IMR-90 (cell line): ENCODE measurements at regions not wholly inside any gene's neighbourhood (a gene's known extent, or its start where the extent isn't known, plus 50 kb on each side); places are given as distances from the start of the nearest gene placed in this dataset.

Experiments
- ATAC-seq: fragments of 200-7000 bp; cut with Tn5 transposase; 2 replicates; pipeline ENCODE4 v1.9.1; 2020; ENCODE audit warnings: low read depth, mild to moderate bottlenecking, moderate library complexity
- BruUV-seq: library from RNA; stranded (reverse); fragments of 400-500 nt; replicated peaks from 2 replicates; lab custom pipeline; 2021; lab: Mats Ljungman, UMichigan
- CTCF ChIA-PET: fragments of 300-600 bp; formaldehyde crosslinking; extraction: SDS; loops from one replicate; lab custom pipeline; 2021; ENCODE audit warnings: antibody characterized with exemption; lab: Yijun Ruan, JAX
- POLR2A ChIA-PET: fragments of 300-600 bp; sonication (Branson Sonifier 250); formaldehyde crosslinking; loops from one replicate; lab custom pipeline; 2022; ENCODE audit warnings: antibody characterized with exemption; ENCODE audit not compliant: unreplicated experiment; lab: Charles Lee
- DNase-seq: peaks from one replicate; pipeline ENCODE4 v3.0.0; 2013
- H2AFZ ChIP-seq: replicated peaks from 2 replicates; pipeline ENCODE3; 2013; ENCODE audit warnings: low read length, mild to moderate bottlenecking; ENCODE audit not compliant: poor library complexity
- H2AK5ac ChIP-seq: 2 replicates; pipeline ENCODE4 v1.6.1; 2013; ENCODE audit warnings: low read depth, low read length, inconsistent platforms
- H2AK9ac ChIP-seq: replicated peaks from 2 replicates; pipeline ENCODE3; 2013; ENCODE audit warnings: mild to moderate bottlenecking, low read depth, low read length, moderate library complexity; ENCODE audit not compliant: poor library complexity
- H2BK120ac ChIP-seq: 2 replicates; pipeline ENCODE4 v1.6.1; 2013; ENCODE audit warnings: low read depth, low read length, inconsistent platforms
- H2BK15ac ChIP-seq: 3 replicates; pipeline ENCODE4 v1.6.1; 2013; ENCODE audit warnings: low read depth, low read length, inconsistent platforms
- H2BK20ac ChIP-seq: 2 replicates; pipeline ENCODE4 v1.6.1; 2013; ENCODE audit warnings: low read depth, mild to moderate bottlenecking, inconsistent platforms, low read length, moderate library complexity
- H2BK5ac ChIP-seq: 2 replicates; pipeline ENCODE4 v1.6.1; 2013; ENCODE audit warnings: mild to moderate bottlenecking, low read depth, low read length, inconsistent platforms; ENCODE audit not compliant: poor library complexity, severe bottlenecking
- H3K14ac ChIP-seq: replicated peaks from 2 replicates; pipeline ENCODE4 v1.6.1; 2013; ENCODE audit warnings: low read depth, low read length, inconsistent platforms
- H3K18ac ChIP-seq: 2 replicates; pipeline ENCODE4 v1.6.1; 2013; ENCODE audit warnings: low read depth, low read length, control low read depth
- H3K23ac ChIP-seq: 2 replicates; pipeline ENCODE4 v1.6.1; 2013; ENCODE audit warnings: low read depth, low read length, inconsistent platforms
- H3K27ac ChIP-seq: 2 replicates; pipeline ENCODE4 v1.5.1; 2013; ENCODE audit warnings: mild to moderate bottlenecking, control low read depth, low read length; ENCODE audit not compliant: insufficient read depth
- H3K27me3 ChIP-seq: 2 replicates; pipeline ENCODE4 v1.6.1; 2013; ENCODE audit warnings: low read length; ENCODE audit not compliant: control insufficient read depth, insufficient read depth
- H3K36me3 ChIP-seq: 2 replicates; pipeline ENCODE4 v1.6.1; 2013; ENCODE audit warnings: low read length, mixed read lengths; ENCODE audit not compliant: control insufficient read depth, insufficient read depth
- H3K4ac ChIP-seq: 2 replicates; pipeline ENCODE4 v1.6.1; 2013; ENCODE audit warnings: low read depth, low read length, inconsistent platforms
- H3K4me1 ChIP-seq: 2 replicates; pipeline ENCODE4 v1.6.1; 2013; ENCODE audit warnings: low read length, mixed read lengths; ENCODE audit not compliant: control insufficient read depth, insufficient read depth
- H3K4me2 ChIP-seq: 2 replicates; pipeline ENCODE4 v1.6.1; 2013; ENCODE audit warnings: low read depth, mild to moderate bottlenecking, control low read depth, low read length, moderate library complexity
- H3K4me3 ChIP-seq: 2 replicates; pipeline ENCODE4 v1.5.1; 2013; ENCODE audit warnings: low read depth, mild to moderate bottlenecking, control low read depth, low read length, moderate library complexity; ENCODE audit not compliant: insufficient read depth
- H3K56ac ChIP-seq: 2 replicates; pipeline ENCODE4 v1.6.1; 2013; ENCODE audit warnings: low read length, inconsistent platforms; ENCODE audit not compliant: insufficient read depth; ENCODE audit errors: extremely low read depth
- H3K79me1 ChIP-seq, 2 experiments: 2 replicates each; pipeline ENCODE4 v1.6.1; 2013; ENCODE audit warnings: low read length in 2 of 2, inconsistent platforms in 1 of 2, low read depth in 1 of 2
- H3K9ac ChIP-seq: 2 replicates; pipeline ENCODE4 v1.6.1; 2013; ENCODE audit warnings: low read depth, low read length, control low read depth
- H3K9me1 ChIP-seq: 2 replicates; pipeline ENCODE4 v1.6.1; 2013; ENCODE audit warnings: low read length, inconsistent platforms; ENCODE audit not compliant: insufficient read depth
- H3K9me3 ChIP-seq: 2 replicates; pipeline ENCODE4 v1.6.1; 2013; ENCODE audit warnings: low read length; ENCODE audit not compliant: control insufficient read depth, insufficient read depth
- H4K20me1 ChIP-seq: 2 replicates; pipeline ENCODE4 v1.6.1; 2013; ENCODE audit warnings: low read length, inconsistent platforms; ENCODE audit not compliant: insufficient read depth
- H4K5ac ChIP-seq: 2 replicates; pipeline ENCODE4 v1.6.1; 2013; ENCODE audit warnings: mild to moderate bottlenecking, low read depth, low read length, control low read depth
- H4K8ac ChIP-seq, 2 experiments: 2 replicates each; pipeline ENCODE4 v1.6.1; 2013; ENCODE audit warnings: low read depth in 2 of 2, low read length in 2 of 2, control low read depth in 1 of 2, inconsistent platforms in 1 of 2
- H4K91ac ChIP-seq: 2 replicates; pipeline ENCODE4 v1.6.1; 2013; ENCODE audit warnings: low read depth, low read length, inconsistent platforms; ENCODE audit not compliant: insufficient read depth
- BHLHE40 ChIP-seq: fragments of 150-350 bp; IDR thresholded peaks from 2 replicates; pipeline ENCODE4 v1.6.1; 2016; ENCODE audit warnings: mild to moderate bottlenecking, low read depth, low read length
- CEBPB ChIP-seq: IDR thresholded peaks from 2 replicates; pipeline ENCODE4 v1.6.1; 2012; ENCODE audit warnings: low read depth, low read length, improper control_type of control experiment
- CHD1 ChIP-seq: IDR thresholded peaks from 2 replicates; pipeline ENCODE4 v1.6.1; 2012; ENCODE audit warnings: low read depth, low read length, improper control_type of control experiment
- FOS ChIP-seq: fragments of 150-350 bp; IDR thresholded peaks from 2 replicates; pipeline ENCODE4 v1.6.1; 2016; ENCODE audit warnings: low read depth, low read length
- MAZ ChIP-seq: IDR thresholded peaks from 2 replicates; pipeline ENCODE4 v1.6.1; 2012; ENCODE audit warnings: low read depth, mild to moderate bottlenecking, low read length, improper control_type of control experiment, moderate library complexity, borderline replicate concordance
- MXI1 ChIP-seq: IDR thresholded peaks from 2 replicates; pipeline ENCODE4 v1.6.1; 2012; ENCODE audit warnings: low read depth, mild to moderate bottlenecking, low read length, moderate library complexity, borderline replicate concordance
- NFE2L2 ChIP-seq: fragments of 150-350 bp; IDR thresholded peaks from 2 replicates; pipeline ENCODE4 v1.6.1; 2016; ENCODE audit warnings: low read depth, mild to moderate bottlenecking, low read length
- POLR2A ChIP-seq: IDR thresholded peaks from 2 replicates; pipeline ENCODE4 v1.6.1; 2012; ENCODE audit warnings: mild to moderate bottlenecking, low read depth, low read length
- RAD21 ChIP-seq: IDR thresholded peaks from 2 replicates; pipeline ENCODE4 v1.6.1; 2012; ENCODE audit warnings: low read length, improper control_type of control experiment
- SMC3 ChIP-seq: fragments of 150-350 bp; IDR thresholded peaks from 2 replicates; pipeline ENCODE4 v1.6.1; 2016; ENCODE audit warnings: low read depth, mild to moderate bottlenecking, antibody characterized with exemption, low read length, moderate library complexity
- WGBS, 2 experiments: methylation state at CpG; one replicate each; pipeline versions ENCODE4 v1.1.5 to v1.1.7; 2013; ENCODE audit warnings: missing lambda C conversion rate in 2 of 2; ENCODE audit not compliant: insufficient read length in 1 of 2; ENCODE audit errors: extremely low coverage in 2 of 2; 5-methylcytosine and 5-hydroxymethylcytosine counted together
- dilution Hi-C: fragments of 300-500 bp; cut with HindIII; formaldehyde crosslinking; loops from one replicate; pipeline ENCODE4 v1.14.3; 2018; ENCODE audit warnings: low sequenced_read_pairs; ENCODE audit not compliant: unreplicated experiment
- in situ Hi-C: fragments of 300-500 bp; cut with MboI; formaldehyde crosslinking; loops from 3 replicates; pipeline ENCODE4 v1.14.3; 2019; ENCODE audit warnings: low sequenced_read_pairs, inconsistent platforms, mixed read lengths
- intact Hi-C: fragments of 100-400 bp; cut with micrococcal nuclease; formaldehyde crosslinking; loops from 2 replicates; pipeline ENCODE4 v1.10.0; 2022
- TF ChIP-seq, protein P1 (sequence below): fragments of 150-350 bp; IDR thresholded peaks from 2 replicates; pipeline ENCODE4 v1.6.1; 2016; ENCODE audit warnings: low read depth, mild to moderate bottlenecking, low read length, moderate library complexity, borderline replicate concordance
- TF ChIP-seq, protein P2 (sequence below): fragments of 150-350 bp; IDR thresholded peaks from 2 replicates; pipeline ENCODE4 v1.6.1; 2017; ENCODE audit warnings: mild to moderate bottlenecking, antibody characterized with exemption, low read length, low read depth

DNA sequence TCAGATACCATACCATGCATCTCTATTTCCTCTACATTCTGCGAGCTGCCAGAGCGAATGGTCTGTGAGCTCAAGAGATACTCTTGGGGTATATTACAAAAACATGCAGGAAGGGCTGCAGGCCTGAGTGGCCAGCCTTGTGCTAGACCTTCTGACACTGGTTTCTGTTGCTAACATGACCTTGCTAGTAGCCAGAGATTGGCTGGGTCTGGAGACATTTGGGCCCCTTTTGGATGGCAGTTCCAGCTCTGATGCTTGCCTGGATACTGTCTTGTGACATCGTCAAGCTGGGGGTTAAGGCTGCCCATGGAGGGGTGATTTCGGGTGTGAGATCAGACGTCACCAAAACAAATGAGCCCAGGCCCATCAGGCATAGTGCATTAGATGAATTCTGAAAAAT, 56.1 kb upstream of the FSTL4 start:
- TF ChIP-seq NFE2L2 (no peak), BHLHE40 (no peak), SMC3 (no peak), POLR2A (no peak), MXI1 (no peak), MAZ (no peak), CHD1 (no peak), FOS (no peak), CEBPB (no peak), RAD21 (no peak)
- TF ChIP-seq, protein P1, sequence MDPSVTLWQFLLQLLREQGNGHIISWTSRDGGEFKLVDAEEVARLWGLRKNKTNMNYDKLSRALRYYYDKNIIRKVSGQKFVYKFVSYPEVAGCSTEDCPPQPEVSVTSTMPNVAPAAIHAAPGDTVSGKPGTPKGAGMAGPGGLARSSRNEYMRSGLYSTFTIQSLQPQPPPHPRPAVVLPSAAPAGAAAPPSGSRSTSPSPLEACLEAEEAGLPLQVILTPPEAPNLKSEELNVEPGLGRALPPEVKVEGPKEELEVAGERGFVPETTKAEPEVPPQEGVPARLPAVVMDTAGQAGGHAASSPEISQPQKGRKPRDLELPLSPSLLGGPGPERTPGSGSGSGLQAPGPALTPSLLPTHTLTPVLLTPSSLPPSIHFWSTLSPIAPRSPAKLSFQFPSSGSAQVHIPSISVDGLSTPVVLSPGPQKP: no peak
- TF ChIP-seq, protein P2, sequence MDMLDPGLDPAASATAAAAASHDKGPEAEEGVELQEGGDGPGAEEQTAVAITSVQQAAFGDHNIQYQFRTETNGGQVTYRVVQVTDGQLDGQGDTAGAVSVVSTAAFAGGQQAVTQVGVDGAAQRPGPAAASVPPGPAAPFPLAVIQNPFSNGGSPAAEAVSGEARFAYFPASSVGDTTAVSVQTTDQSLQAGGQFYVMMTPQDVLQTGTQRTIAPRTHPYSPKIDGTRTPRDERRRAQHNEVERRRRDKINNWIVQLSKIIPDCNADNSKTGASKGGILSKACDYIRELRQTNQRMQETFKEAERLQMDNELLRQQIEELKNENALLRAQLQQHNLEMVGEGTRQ: no peak
- no peak overlapping the region for H3K9ac ChIP-seq
- H2BK20ac ChIP-seq: no peak overlapping the region
- in situ Hi-C loops (no loop called here), dilution Hi-C loops (no loop called here), intact Hi-C loops (no loop called here)
- H3K18ac ChIP-seq: no peak overlapping the region
- WGBS, 2 experiments: no CpG with 5 or more reads among the region's 5 CpGs
- no peak overlapping the region for H3K4me3 ChIP-seq
- H2BK5ac ChIP-seq: no peak overlapping the region
- no peak overlapping the region for H3K14ac ChIP-seq
- H3K79me1 ChIP-seq: no peaks in the 10 kb centered on the region
- no peak overlapping the region for H3K27ac ChIP-seq
- H2BK15ac ChIP-seq: no peak overlapping the region
- no peak overlapping the region for H3K4me2 ChIP-seq
- no peak overlapping the region for H2AK5ac ChIP-seq
- H3K4me1 ChIP-seq: no peaks in the 10 kb centered on the region
- H3K27me3 ChIP-seq: peaks cover 4% of the 10 kb centered on the region
- no peak overlapping the region for H4K91ac ChIP-seq
- ChIA-PET POLR2A (no interaction called here), CTCF (no interaction called here)
- no peak for ATAC-seq
- H3K4ac ChIP-seq: no peak overlapping the region
- H3K9me3 ChIP-seq: no peaks in the 10 kb centered on the region
- H3K36me3 ChIP-seq: no peaks in the 10 kb centered on the region
- DNase-seq: no peak
- no peaks in the 10 kb centered on the region; the same call in 1 of the 2 replicates for H3K9me1 ChIP-seq
- no peak overlapping the region for H4K8ac ChIP-seq
- H2AFZ ChIP-seq: no peak overlapping the region
- no peak overlapping the region for H4K5ac ChIP-seq
- no peak overlapping the region for H3K56ac ChIP-seq
- no peaks in the 10 kb centered on the region for H4K20me1 ChIP-seq
- BruUV-seq: no TSS peak
- no peak overlapping the region for H2AK9ac ChIP-seq
- no peak overlapping the region for H2BK120ac ChIP-seq
- H3K23ac ChIP-seq: no peak overlapping the region
